Transverse colon (tissue), 4 donors: ENCODE measurements at regions not wholly inside any gene's neighbourhood (a gene's known extent, or its start where the extent isn't known, plus 50 kb on each side); places are given as distances from the start of the nearest gene placed in this dataset.

ENCODE experiments used
- DNase-seq: peaks from one replicate; pipeline ENCODE4 v3.0.0-alpha.2; 2019
- H3K27ac ChIP-seq, 4 donors: fragments of 200-600 bp; sonication (generic); 2 replicates each; pipeline ENCODE4 v1.5.1; 2016 to 2018; ENCODE audit warnings: inconsistent platforms in 4 of 4
- H3K27me3 ChIP-seq: fragments of 200-600 bp; sonication (generic); 2 replicates; pipeline ENCODE4 v1.5.1; 2017; ENCODE audit warnings: inconsistent platforms
- H3K36me3 ChIP-seq, 4 donors: fragments of 200-600 bp; sonication (generic); 2 replicates each; pipeline ENCODE4 v1.5.1; 2017 to 2019; ENCODE audit warnings: inconsistent platforms in 4 of 4
- H3K4me1 ChIP-seq, 4 donors: fragments of 200-600 bp; sonication (generic); 2 replicates each; pipeline ENCODE4 v1.5.1; 2017 to 2020; ENCODE audit warnings: inconsistent platforms in 4 of 4
- H3K4me3 ChIP-seq, 4 donors: fragments of 200-600 bp; sonication (generic); 1 replicate in 1 of 4; 2 replicates in 3 of 4; pipeline versions ENCODE4 v1.5.1 to v1.6.1; 2017 to 2019; ENCODE audit warnings: inconsistent platforms in 4 of 4
- H3K9me3 ChIP-seq, 2 donors: fragments of 200-600 bp; sonication (generic); 2 replicates each; pipeline ENCODE4 v1.5.1; 2017 to 2019; ENCODE audit warnings: inconsistent platforms in 2 of 2
- CTCF ChIP-seq, 5 experiments: fragments of 200-600 bp in 3 of 5; fragments of 450-650 bp in 2 of 5; sonication (generic) in 3 of 5; IDR thresholded peaks; 1 replicate in 2 of 5; 2 replicates in 3 of 5; pipeline ENCODE4 v1.5.1; 2016 to 2017; ENCODE audit warnings: antibody characterized with exemption in 5 of 5, inconsistent platforms in 3 of 5, mild to moderate bottlenecking in 2 of 5, moderate library complexity in 1 of 5
- EP300 ChIP-seq: sonication (generic); formaldehyde crosslinking; IDR thresholded peaks from one replicate; pipeline ENCODE4 v1.6.1; 2017; ENCODE audit warnings: antibody characterized with exemption, low read depth
- POLR2A ChIP-seq: fragments of 450-650 bp; IDR thresholded peaks from one replicate; pipeline ENCODE4 v1.6.1; 2016; ENCODE audit warnings: antibody characterized with exemption, mild to moderate bottlenecking, moderate library complexity
- POLR2AphosphoS5 ChIP-seq, 3 donors: sonication (generic); formaldehyde crosslinking; IDR thresholded peaks; one replicate each; pipeline ENCODE4 v1.6.1; 2016; ENCODE audit warnings: antibody characterized with exemption in 3 of 3
- WGBS, 2 donors: methylation state at CpG; one replicate each; pipeline ENCODE4 v1.1.5; 2018; ENCODE audit warnings: low coverage in 1 of 2; 5-methylcytosine and 5-hydroxymethylcytosine counted together
- in situ Hi-C, 4 donors: fragments of 200-750 bp; cut with MboI; loops; one replicate each; pipeline versions ENCODE4 v1.15.0 to v1.15.1; 2017; ENCODE audit warnings: low sequenced_read_pairs in 3 of 4, low pct_ligation_motif_present in 1 of 4, low pct_unique_long_range_greater_than_20kb in 1 of 4
- intact Hi-C: fragments of 100-400 bp; cut with DNase I; formaldehyde crosslinking; loops from one replicate; pipeline ENCODE4 v1.15.1; 2023; ENCODE audit warnings: low total_unique reads

- Histone ChIP-seq H3K4me3 (no peak overlapping the region), H3K4me1 (no peaks in the 10 kb centered on the region), H3K9me3 (no peaks in the 10 kb centered on the region), H3K36me3 (no peaks in the 10 kb centered on the region), H3K27me3 (no peaks in the 10 kb centered on the region), H3K27ac (no peak overlapping the region)
- TF ChIP-seq EP300 (no peak), CTCF (IDR thresholded peaks at IDR 0.05) (no peak), POLR2A (no peak), POLR2AphosphoS5 (IDR thresholded peaks at IDR 0.05) (no peak)
- in situ Hi-C loops (no loop called here), intact Hi-C loops (no loop called here)
- 68 to 74% methylated on average over 5 of the region's 5 CpGs for WGBS, 2 donors
- DNase-seq, result no peak
Measured at GRCh38 chr3:165389653-165390052, 193.5 kb upstream of the SLITRK3 start.

- in situ Hi-C loops, result no loop called here
- H3K9me3 ChIP-seq, result no peaks in the 10 kb centered on the region
- H3K27ac ChIP-seq, result no peak overlapping the region
- intact Hi-C loops, result no loop called here
- TF ChIP-seq POLR2A (no peak), POLR2AphosphoS5 (IDR thresholded peaks at IDR 0.05) (peak in 1 of 3 donors; percentile 19)
- H3K4me3 ChIP-seq, result no peak overlapping the region
- no peaks in the 10 kb centered on the region for H3K27me3 ChIP-seq
- no peaks in the 10 kb centered on the region for H3K4me1 ChIP-seq
- DNase-seq, result no peak
- no peaks in the 10 kb centered on the region for H3K36me3 ChIP-seq
Measured at GRCh38 chr3:165389064-165389463, 192.9 kb upstream of the SLITRK3 start.

GRCh38 chr3:165383381-165383780, 187.2 kb upstream of the SLITRK3 start:
- H3K27ac ChIP-seq, result no peak overlapping the region
- no peaks in the 10 kb centered on the region for H3K9me3 ChIP-seq
- no peaks in the 10 kb centered on the region for H3K36me3 ChIP-seq
- TF ChIP-seq POLR2AphosphoS5 (IDR thresholded peaks at IDR 0.05), result no peak
- TF ChIP-seq EP300, result no peak
- no peak for TF ChIP-seq POLR2A
- no peak for TF ChIP-seq CTCF (IDR thresholded peaks at IDR 0.05)
- in situ Hi-C loops (no loop called here), intact Hi-C loops (no loop called here)
- no peaks in the 10 kb centered on the region for H3K4me1 ChIP-seq
- WGBS, 2 donors, result 63 to 82% methylated on average over 3 of the region's 3 CpGs
- DNase-seq, result no peak
- no peak overlapping the region for H3K4me3 ChIP-seq
- no peaks in the 10 kb centered on the region for H3K27me3 ChIP-seq

GRCh38 chr3:165382672-165383071, 186.5 kb upstream of the SLITRK3 start:
- no peak overlapping the region for H3K27ac ChIP-seq
- in situ Hi-C loops, result no loop called here
- H3K4me1 ChIP-seq, result no peaks in the 10 kb centered on the region
- intact Hi-C loops, result no loop called here
- no peaks in the 10 kb centered on the region for H3K9me3 ChIP-seq
- H3K36me3 ChIP-seq, result no peaks in the 10 kb centered on the region
- no peaks in the 10 kb centered on the region for H3K27me3 ChIP-seq
- 65 to 75% methylated on average over 3 of the region's 3 CpGs for WGBS, 2 donors
- TF ChIP-seq POLR2AphosphoS5 (IDR thresholded peaks at IDR 0.05) (no peak), CTCF (IDR thresholded peaks at IDR 0.05) (no peak), EP300 (no peak), POLR2A (no peak)
- H3K4me3 ChIP-seq, result no peak overlapping the region
- DNase-seq, result no peak

DNA sequence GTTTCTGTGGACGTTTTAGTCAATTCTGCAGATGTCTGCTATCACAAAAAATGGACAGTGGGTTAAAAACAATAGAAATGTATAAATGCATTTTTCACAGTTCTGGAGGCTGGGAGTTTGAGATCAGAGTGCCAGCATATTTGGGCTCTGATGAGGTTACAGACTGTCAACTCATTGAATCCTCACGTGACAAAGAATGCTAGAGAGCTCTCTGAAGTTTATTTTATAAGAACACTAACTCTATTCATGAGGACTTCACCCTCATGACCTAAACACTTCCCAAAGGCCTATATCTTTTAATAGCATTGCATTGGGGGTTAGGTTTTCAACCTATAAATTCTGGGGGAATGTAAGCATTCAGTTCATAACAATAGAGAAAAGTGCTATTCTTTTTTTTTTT, 182.6 kb upstream of the SLITRK3 start:
- Histone ChIP-seq H3K4me3 (no peak overlapping the region), H3K27ac (no peak overlapping the region), H3K4me1 (no peaks in the 10 kb centered on the region), H3K36me3 (no peaks in the 10 kb centered on the region), H3K27me3 (no peaks in the 10 kb centered on the region), H3K9me3 (no peaks in the 10 kb centered on the region)
- no peak for DNase-seq
- TF ChIP-seq POLR2AphosphoS5 (IDR thresholded peaks at IDR 0.05), result no peak
- TF ChIP-seq CTCF (IDR thresholded peaks at IDR 0.05), result no peak
- no peak for TF ChIP-seq POLR2A
- no peak for TF ChIP-seq EP300
- intact Hi-C loops (no loop called here), in situ Hi-C loops (no loop called here)
- 31 to 49% methylated on average over 2 of the region's 2 CpGs for WGBS, 2 donors
